ENCODE measurements at regions not wholly inside any gene's neighbourhood (a gene's known extent, or its start where the extent isn't known, plus 50 kb on each side); places are given as distances from the start of the nearest gene placed in this dataset.

DNA sequence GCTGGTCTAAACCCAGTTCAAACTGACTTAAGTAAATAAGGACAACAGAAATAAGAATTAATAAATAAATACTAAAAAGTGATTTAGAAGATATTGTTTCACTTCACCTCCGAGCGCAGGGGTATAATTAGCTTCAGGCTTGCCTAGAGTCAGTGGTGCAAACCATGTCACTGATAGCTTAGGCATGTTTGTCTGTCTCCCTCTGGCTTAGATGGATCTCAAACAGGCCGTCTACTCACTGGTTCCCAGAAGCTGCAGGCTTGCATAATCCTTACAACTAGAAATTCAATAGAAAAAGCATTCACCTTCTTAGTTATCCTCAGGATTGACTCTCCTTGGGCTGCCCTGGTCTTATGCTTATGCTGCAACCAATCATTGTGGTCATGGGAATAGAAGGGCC lies 629.8 kb upstream of the WWC1 start:
- H3K36me3 ChIP-seq (ENCODE audit: insufficient read depth, low read length): no peaks in the 10 kb centered on the region
- no peak overlapping the region for H3K4me2 ChIP-seq (ENCODE audit: low read length)
- no peaks in the 10 kb centered on the region for H3K9me3 ChIP-seq (ENCODE audit: low read length)
- no peaks in the 10 kb centered on the region for H3K9me2 ChIP-seq (ENCODE audit: low read depth, low read length)
- TF ChIP-seq, protein P1, sequence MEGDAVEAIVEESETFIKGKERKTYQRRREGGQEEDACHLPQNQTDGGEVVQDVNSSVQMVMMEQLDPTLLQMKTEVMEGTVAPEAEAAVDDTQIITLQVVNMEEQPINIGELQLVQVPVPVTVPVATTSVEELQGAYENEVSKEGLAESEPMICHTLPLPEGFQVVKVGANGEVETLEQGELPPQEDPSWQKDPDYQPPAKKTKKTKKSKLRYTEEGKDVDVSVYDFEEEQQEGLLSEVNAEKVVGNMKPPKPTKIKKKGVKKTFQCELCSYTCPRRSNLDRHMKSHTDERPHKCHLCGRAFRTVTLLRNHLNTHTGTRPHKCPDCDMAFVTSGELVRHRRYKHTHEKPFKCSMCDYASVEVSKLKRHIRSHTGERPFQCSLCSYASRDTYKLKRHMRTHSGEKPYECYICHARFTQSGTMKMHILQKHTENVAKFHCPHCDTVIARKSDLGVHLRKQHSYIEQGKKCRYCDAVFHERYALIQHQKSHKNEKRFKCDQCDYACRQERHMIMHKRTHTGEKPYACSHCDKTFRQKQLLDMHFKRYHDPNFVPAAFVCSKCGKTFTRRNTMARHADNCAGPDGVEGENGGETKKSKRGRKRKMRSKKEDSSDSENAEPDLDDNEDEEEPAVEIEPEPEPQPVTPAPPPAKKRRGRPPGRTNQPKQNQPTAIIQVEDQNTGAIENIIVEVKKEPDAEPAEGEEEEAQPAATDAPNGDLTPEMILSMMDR (IDR thresholded peaks at IDR 0.05; ENCODE audit: low read length): no peak
- no peak for TF ChIP-seq EZH2 (IDR thresholded peaks at IDR 0.05; ENCODE audit: borderline replicate concordance, low read length)
- H2AFZ ChIP-seq (ENCODE audit: low read length): no peak overlapping the region
- H3K27ac ChIP-seq (ENCODE audit: low read depth, low read length, poor library complexity, severe bottlenecking): no peak overlapping the region
- no peak overlapping the region for H3K9ac ChIP-seq (ENCODE audit: low read length)
- no peaks in the 10 kb centered on the region for H3K79me2 ChIP-seq (ENCODE audit: insufficient read depth, low read length)
- H3K4me3 ChIP-seq (ENCODE audit: low read depth, low read length, poor library complexity, severe bottlenecking): no peak overlapping the region
- no peaks in the 10 kb centered on the region for H3F3A ChIP-seq (ENCODE audit: insufficient read depth, low read length)
- no peaks in the 10 kb centered on the region for H3K4me1 ChIP-seq (ENCODE audit: insufficient read depth, low read length, severe bottlenecking)
- no peaks in the 10 kb centered on the region for H4K20me1 ChIP-seq (ENCODE audit: insufficient read depth, low read length)
- no peaks in the 10 kb centered on the region for H3K27me3 ChIP-seq (ENCODE audit: insufficient read depth, low read length)

DNA sequence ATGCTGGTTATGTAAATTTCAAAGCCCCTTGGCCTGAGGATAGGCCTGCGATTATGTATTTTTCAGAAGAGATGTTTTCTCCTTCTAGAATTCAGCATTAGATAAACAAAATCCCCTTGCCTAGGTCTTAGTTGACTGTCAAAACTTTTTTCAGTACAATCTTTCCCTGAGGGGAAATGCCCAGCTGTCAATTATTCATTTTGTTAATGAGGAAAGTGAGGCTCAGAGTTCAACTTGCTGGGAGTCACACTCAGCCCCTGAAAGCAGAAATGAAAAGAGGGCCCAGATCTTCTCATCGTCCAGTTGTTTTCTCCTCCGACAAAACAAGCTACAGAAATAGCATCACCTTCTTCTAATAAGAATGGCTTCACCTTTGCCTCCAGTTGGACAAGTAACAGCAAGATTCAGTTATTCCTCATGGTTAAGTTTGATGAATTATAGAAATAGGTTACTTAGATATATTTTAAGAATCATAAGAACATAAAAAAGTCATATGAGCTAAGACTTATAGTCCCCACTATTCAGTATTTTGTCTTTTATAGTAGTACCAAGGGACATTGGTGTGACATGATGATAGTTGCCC lies 627.1 kb upstream of the WWC1 start:
- Histone ChIP-seq H4K20me1 (ENCODE audit: insufficient read depth, low read length) (no peaks in the 10 kb centered on the region), H3K4me2 (ENCODE audit: low read length) (no peak overlapping the region), H3K27me3 (ENCODE audit: insufficient read depth, low read length) (no peaks in the 10 kb centered on the region), H3K9ac (ENCODE audit: low read length) (no peak overlapping the region), H2AFZ (ENCODE audit: low read length) (no peak overlapping the region), H3K27ac (ENCODE audit: low read depth, low read length, poor library complexity, severe bottlenecking) (no peak overlapping the region), H3K79me2 (ENCODE audit: insufficient read depth, low read length) (no peaks in the 10 kb centered on the region), H3K4me1 (ENCODE audit: insufficient read depth, low read length, severe bottlenecking) (no peaks in the 10 kb centered on the region), H3K4me3 (ENCODE audit: low read depth, low read length, poor library complexity, severe bottlenecking) (no peak overlapping the region), H3K9me3 (ENCODE audit: low read length) (no peaks in the 10 kb centered on the region), H3F3A (ENCODE audit: insufficient read depth, low read length) (no peaks in the 10 kb centered on the region), H3K9me2 (ENCODE audit: low read depth, low read length) (no peaks in the 10 kb centered on the region), H3K36me3 (ENCODE audit: insufficient read depth, low read length) (no peaks in the 10 kb centered on the region)
- no peak for TF ChIP-seq EZH2 (IDR thresholded peaks at IDR 0.05; ENCODE audit: borderline replicate concordance, low read length)
- TF ChIP-seq, protein P1 (IDR thresholded peaks at IDR 0.05; ENCODE audit: low read length): no peak

- no peak for TF ChIP-seq EZH2 (IDR thresholded peaks at IDR 0.05; ENCODE audit: borderline replicate concordance, low read length)
- Histone ChIP-seq H3F3A (ENCODE audit: insufficient read depth, low read length) (no peaks in the 10 kb centered on the region), H3K9me3 (ENCODE audit: low read length) (no peaks in the 10 kb centered on the region), H3K9ac (ENCODE audit: low read length) (no peak overlapping the region), H3K4me3 (ENCODE audit: low read depth, low read length, poor library complexity, severe bottlenecking) (no peak overlapping the region), H3K27ac (ENCODE audit: low read depth, low read length, poor library complexity, severe bottlenecking) (no peak overlapping the region), H3K27me3 (ENCODE audit: insufficient read depth, low read length) (no peaks in the 10 kb centered on the region), H3K4me2 (ENCODE audit: low read length) (no peak overlapping the region), H4K20me1 (ENCODE audit: insufficient read depth, low read length) (no peaks in the 10 kb centered on the region), H3K79me2 (ENCODE audit: insufficient read depth, low read length) (no peaks in the 10 kb centered on the region), H2AFZ (ENCODE audit: low read length) (no peak overlapping the region), H3K4me1 (ENCODE audit: insufficient read depth, low read length, severe bottlenecking) (no peaks in the 10 kb centered on the region), H3K36me3 (ENCODE audit: insufficient read depth, low read length) (no peaks in the 10 kb centered on the region), H3K9me2 (ENCODE audit: low read depth, low read length) (no peaks in the 10 kb centered on the region)
Measured at GRCh38 chr5:167665841-167666375, 625.5 kb upstream of the WWC1 start.

DNA sequence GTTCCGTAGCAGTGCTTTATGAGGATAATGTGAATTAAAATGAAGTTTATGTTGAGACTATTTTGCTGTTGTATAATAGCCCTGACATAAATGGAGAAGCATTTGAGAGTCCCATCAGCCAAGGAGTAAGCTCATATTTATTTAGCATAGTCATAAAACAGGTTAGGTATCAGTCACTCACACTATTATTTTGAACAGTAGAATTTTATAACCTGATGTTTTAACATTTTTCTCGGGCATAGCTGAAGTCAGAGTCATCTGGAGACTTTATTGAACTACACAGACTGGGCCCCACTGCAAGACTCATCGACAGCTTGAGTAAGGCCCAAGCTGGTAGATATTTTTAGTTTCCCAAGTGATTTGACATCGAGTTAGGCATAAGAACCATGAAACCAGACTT lies 620.3 kb upstream of the WWC1 start:
- H3F3A ChIP-seq (ENCODE audit: insufficient read depth, low read length): no peaks in the 10 kb centered on the region
- H3K36me3 ChIP-seq (ENCODE audit: insufficient read depth, low read length): no peaks in the 10 kb centered on the region
- no peak overlapping the region for H2AFZ ChIP-seq (ENCODE audit: low read length)
- no peaks in the 10 kb centered on the region for H3K9me3 ChIP-seq (ENCODE audit: low read length)
- no peaks in the 10 kb centered on the region for H4K20me1 ChIP-seq (ENCODE audit: insufficient read depth, low read length)
- no peak overlapping the region for H3K9ac ChIP-seq (ENCODE audit: low read length)
- no peak overlapping the region for H3K4me2 ChIP-seq (ENCODE audit: low read length)
- no peaks in the 10 kb centered on the region for H3K4me1 ChIP-seq (ENCODE audit: insufficient read depth, low read length, severe bottlenecking)
- no peaks in the 10 kb centered on the region for H3K79me2 ChIP-seq (ENCODE audit: insufficient read depth, low read length)
- no peaks in the 10 kb centered on the region for H3K27me3 ChIP-seq (ENCODE audit: insufficient read depth, low read length)
- H3K27ac ChIP-seq (ENCODE audit: low read depth, low read length, poor library complexity, severe bottlenecking): no peak overlapping the region
- no peak overlapping the region for H3K4me3 ChIP-seq (ENCODE audit: low read depth, low read length, poor library complexity, severe bottlenecking)
- TF ChIP-seq, protein P1 (IDR thresholded peaks at IDR 0.05; ENCODE audit: low read length): no peak
- no peak for TF ChIP-seq EZH2 (IDR thresholded peaks at IDR 0.05; ENCODE audit: borderline replicate concordance, low read length)
- H3K9me2 ChIP-seq (ENCODE audit: low read depth, low read length): no peaks in the 10 kb centered on the region
